H7 (cell line): ENCODE measurements at regions not wholly inside any gene's neighbourhood (a gene's known extent, or its start where the extent isn't known, plus 50 kb on each side); places are given as distances from the start of the nearest gene placed in this dataset.

Experiments used
- DNase-seq: peaks from one replicate; pipeline ENCODE4 v3.0.0; 2012
- H3K27me3 ChIP-seq: 2 replicates; pipeline ENCODE4 v1.6.0; 2011; ENCODE audit warnings: mild to moderate bottlenecking, low read length; ENCODE audit not compliant: control insufficient read depth, insufficient read depth
- H3K36me3 ChIP-seq: replicated peaks from 2 replicates; pipeline ENCODE4 v1.5.1; 2011; ENCODE audit warnings: low read length; ENCODE audit not compliant: control insufficient read depth, insufficient read depth
- H3K4me3 ChIP-seq: 2 replicates; pipeline ENCODE4 v1.5.1; 2011; ENCODE audit warnings: low read depth, mild to moderate bottlenecking, control low read depth, low read length, moderate library complexity; ENCODE audit not compliant: insufficient read depth

DNA sequence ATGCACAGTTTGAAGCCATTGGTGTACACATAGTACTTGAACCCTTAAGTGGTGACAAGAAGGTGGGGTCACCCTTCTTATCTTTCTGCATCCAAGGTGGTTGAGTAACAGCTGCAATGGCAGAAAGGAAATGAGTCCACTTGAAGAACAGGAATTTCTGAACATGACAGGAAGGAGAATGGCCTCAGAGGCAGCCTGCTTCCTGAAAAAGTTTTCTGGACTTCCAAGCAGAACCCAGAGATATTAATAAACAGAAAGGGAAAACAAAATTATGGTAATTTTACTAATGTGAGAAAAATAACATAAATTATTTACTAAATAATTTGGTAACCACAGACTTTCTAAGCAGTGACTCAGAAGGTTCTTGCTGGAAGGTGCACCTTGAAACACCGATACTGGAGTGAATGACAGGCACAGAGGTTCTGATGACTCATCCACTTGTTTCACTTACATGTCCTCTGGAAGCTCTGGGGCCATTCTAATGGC lies 119.9 kb upstream of the HS3ST1 start:
- H3K27me3 ChIP-seq = no peaks in the 10 kb centered on the region
- no peak for DNase-seq
- no peaks in the 10 kb centered on the region for H3K36me3 ChIP-seq
- no peak overlapping the region for H3K4me3 ChIP-seq

DNA sequence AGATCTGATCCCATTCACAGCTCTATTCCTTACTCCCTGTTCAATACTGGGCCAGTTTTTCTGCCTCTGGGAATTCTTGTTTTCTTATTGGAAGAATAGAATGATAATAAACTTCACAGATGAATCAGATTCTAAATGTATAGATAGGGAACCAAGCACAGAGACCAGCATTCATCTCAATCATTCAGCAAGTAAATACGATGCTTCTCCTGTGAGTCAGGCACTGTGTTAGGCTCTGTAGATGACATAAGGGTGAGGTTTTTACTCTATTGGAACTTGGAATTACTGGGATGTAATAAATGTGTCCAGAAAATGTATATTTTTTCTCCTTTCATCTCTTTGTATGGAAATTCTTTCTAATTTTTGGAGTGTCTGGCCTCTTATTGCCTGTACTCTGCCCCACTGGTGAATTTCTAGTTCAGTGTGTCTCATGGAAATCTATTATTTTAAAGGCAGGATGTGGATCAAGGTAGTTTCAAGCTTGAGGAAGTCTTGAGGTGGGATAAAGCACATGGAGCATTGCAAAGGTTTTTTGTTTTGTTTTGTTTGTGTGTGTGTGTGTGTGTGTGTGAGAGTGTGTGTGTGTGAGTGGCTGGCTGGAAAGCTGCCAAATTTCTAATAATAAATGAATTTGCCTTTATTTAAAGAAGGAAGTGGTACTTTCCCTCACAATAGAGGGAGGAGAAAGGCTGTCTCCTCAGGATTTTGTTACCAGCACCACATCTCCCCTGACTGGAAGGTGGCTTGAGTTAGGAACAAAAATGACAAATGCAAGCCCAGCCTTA lies 117.9 kb upstream of the HS3ST1 start:
- H3K4me3 ChIP-seq = no peak overlapping the region
- H3K27me3 ChIP-seq = no peaks in the 10 kb centered on the region
- DNase-seq = no peak
- H3K36me3 ChIP-seq = no peaks in the 10 kb centered on the region

DNA sequence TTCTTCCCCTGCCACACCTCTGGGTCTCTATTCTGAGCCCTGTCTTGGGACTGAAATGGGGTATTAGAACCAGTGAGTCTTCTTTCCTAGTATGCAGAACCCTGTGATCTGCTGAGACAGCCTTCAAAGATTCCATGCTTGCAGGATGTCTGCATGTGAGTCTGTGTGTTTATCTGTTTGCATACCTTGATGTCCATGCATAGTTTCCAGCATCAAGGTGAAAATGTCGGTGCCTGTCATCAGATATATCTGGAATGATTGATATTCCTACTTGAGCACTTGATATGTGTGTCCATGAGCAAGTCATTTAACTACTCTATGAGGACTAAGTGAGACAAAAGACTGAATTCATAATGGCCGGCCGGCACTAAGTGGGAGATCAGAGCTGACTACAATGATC lies 117.0 kb upstream of the HS3ST1 start:
- H3K27me3 ChIP-seq = no peaks in the 10 kb centered on the region
- no peaks in the 10 kb centered on the region for H3K36me3 ChIP-seq
- H3K4me3 ChIP-seq = no peak overlapping the region
- no peak for DNase-seq

GRCh38 chr4:11544211-11544610 lies 115.5 kb upstream of the HS3ST1 start:
- no peaks in the 10 kb centered on the region for H3K36me3 ChIP-seq
- no peaks in the 10 kb centered on the region for H3K27me3 ChIP-seq
- H3K4me3 ChIP-seq = no peak overlapping the region
- DNase-seq = no peak

DNA sequence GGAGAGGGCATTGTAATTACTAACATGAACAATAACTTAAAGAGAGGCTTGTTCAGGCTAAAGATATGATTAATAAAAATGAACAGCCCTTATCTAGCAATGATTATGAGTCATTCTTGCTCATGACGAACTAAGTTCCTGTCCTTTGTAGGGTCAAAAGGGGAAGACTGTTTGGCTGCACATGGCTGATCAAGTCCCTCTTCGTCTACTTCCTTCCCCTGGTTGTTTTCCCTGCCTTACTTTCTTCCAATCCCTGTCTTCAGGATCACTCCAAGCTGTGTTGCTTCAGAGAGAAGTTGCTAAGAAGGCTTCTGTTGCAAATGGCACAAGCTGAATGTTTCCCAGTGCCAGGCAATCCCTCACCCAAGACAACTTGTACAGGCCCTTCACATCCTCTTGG lies 115.0 kb upstream of the HS3ST1 start:
- Histone ChIP-seq H3K36me3 (no peaks in the 10 kb centered on the region), H3K27me3 (no peaks in the 10 kb centered on the region), H3K4me3 (no peak overlapping the region)
- DNase-seq = no peak

DNA sequence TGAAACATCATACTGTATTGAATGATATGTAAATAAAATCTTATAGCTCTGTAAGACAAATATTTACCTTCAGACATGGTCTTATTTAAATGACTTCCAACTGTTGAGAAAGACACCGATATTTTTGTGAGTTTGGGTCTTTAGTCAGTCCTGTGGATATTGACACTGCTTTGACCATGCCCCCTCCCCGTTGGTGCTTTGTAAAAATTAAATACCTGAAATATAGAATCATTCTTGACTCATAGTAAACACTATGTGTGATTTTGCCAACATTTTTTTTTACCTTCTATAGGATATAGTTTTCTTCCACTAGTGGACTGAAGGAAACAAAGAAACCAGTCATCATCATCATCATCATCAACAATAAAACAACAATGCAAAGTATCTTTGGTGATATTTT lies 114.3 kb upstream of the HS3ST1 start:
- Histone ChIP-seq H3K27me3 (no peaks in the 10 kb centered on the region), H3K36me3 (no peaks in the 10 kb centered on the region)
- no peak for DNase-seq

DNA sequence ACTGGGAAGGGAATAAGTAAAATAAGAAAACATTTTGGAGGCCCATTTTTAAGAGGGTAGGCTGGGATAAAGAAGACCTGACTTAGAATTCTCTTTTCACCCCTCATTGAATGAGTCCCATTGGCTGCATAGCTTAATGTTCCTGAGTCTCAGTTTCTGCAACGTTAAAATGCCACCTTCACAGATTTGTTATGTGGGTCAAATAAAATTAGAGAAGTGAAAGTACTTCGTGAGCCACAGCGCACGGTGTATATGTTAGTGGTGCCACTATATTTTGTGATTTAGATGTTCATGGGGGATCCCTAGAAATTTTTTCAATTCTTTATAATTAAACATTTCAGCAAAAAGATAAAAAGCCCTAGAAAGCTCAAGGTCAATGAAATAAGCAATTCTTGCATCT lies 109.2 kb upstream of the HS3ST1 start:
- Histone ChIP-seq H3K36me3 (no peaks in the 10 kb centered on the region), H3K4me3 (no peak overlapping the region), H3K27me3 (no peaks in the 10 kb centered on the region)
- DNase-seq = no peak

More for the DNA sequence above, 114.3 kb upstream of the HS3ST1 start:
- H3K4me3 ChIP-seq = no peak overlapping the region

GRCh38 chr4:11535333-11535732 lies 106.6 kb upstream of the HS3ST1 start:
- peak; percentile 19 for DNase-seq
- no peaks in the 10 kb centered on the region for H3K36me3 ChIP-seq
- H3K4me3 ChIP-seq = no peak overlapping the region
- H3K27me3 ChIP-seq = no peaks in the 10 kb centered on the region

DNA sequence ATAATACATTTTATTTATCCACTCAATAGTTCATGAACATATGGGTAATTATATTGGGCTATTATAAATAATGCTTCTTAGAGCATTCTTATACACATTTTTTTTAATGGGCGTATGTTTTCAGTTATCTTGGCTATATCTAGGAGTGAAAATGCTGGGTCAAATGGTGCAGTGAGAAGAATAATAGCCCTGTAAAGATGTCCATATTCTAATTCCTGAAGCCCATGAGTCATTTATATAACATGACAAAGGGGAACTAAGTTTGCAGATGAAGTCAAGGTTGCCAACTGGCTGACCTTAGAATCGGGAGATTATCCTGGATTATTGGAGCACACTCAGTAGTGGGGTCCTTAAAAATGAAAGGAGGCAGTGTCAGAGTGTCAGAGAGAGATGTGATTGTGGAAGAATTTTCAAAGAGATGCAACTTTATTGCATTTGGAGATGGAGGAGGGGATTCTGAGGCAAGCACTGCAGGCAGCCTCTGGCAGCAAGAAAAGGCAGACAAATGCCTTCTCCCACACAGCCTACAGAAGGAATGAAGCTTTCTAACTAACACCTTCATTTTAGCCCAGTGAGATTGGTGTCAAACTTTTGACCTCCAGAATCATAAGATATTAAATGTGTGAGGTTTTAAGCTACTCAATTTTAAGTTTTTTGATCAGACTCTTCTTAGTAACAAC lies 106.1 kb upstream of the HS3ST1 start:
- DNase-seq = no peak
- H3K27me3 ChIP-seq = no peaks in the 10 kb centered on the region
- H3K4me3 ChIP-seq = no peak overlapping the region
- no peaks in the 10 kb centered on the region for H3K36me3 ChIP-seq

- Histone ChIP-seq H3K4me3 (no peak overlapping the region), H3K36me3 (no peaks in the 10 kb centered on the region), H3K27me3 (no peaks in the 10 kb centered on the region)
- no peak for DNase-seq
These were observed 103.4 kb upstream of the HS3ST1 start for GRCh38 chr4:11532138-11532537.

- no peak overlapping the region for H3K4me3 ChIP-seq
- no peaks in the 10 kb centered on the region for H3K27me3 ChIP-seq
- no peak for DNase-seq
- H3K36me3 ChIP-seq = no peaks in the 10 kb centered on the region
These were observed 101.0 kb upstream of the HS3ST1 start for GRCh38 chr4:11529625-11530201.

GRCh38 chr4:11525085-11525484 lies 96.4 kb upstream of the HS3ST1 start:
- Histone ChIP-seq H3K36me3 (no peaks in the 10 kb centered on the region), H3K27me3 (no peaks in the 10 kb centered on the region), H3K4me3 (no peak overlapping the region)
- no peak for DNase-seq

- H3K27me3 ChIP-seq = no peaks in the 10 kb centered on the region
- H3K36me3 ChIP-seq = no peaks in the 10 kb centered on the region
- DNase-seq = no peak
- H3K4me3 ChIP-seq = no peak overlapping the region
These were observed 90.1 kb upstream of the HS3ST1 start for GRCh38 chr4:11518754-11519153.

- Histone ChIP-seq H3K36me3 (no peaks in the 10 kb centered on the region), H3K4me3 (no peak overlapping the region), H3K27me3 (no peaks in the 10 kb centered on the region)
- DNase-seq = no peak
These were observed 86.2 kb upstream of the HS3ST1 start for GRCh38 chr4:11514779-11515419.

DNA sequence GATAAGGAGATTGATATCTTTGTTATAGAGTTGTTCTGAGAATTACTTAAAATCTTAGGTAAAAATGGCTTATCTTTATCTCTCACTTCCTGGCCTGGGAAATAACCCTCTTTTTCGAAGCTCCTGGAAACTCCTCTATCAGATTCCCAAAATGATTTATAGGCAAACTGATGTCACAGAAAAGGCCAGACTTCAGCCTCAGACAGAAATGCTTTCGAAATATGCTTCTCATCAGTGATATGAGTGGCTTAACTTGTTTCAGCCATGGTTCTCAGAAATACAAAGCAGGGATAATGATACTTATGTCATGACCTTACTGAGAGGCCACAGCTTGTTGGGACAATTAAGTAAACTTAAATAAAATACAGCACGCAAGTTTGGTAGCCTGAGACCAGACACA lies 85.3 kb upstream of the HS3ST1 start:
- Histone ChIP-seq H3K27me3 (no peaks in the 10 kb centered on the region), H3K36me3 (no peaks in the 10 kb centered on the region), H3K4me3 (no peak overlapping the region)
- DNase-seq = no peak
